ENCODE measurements at regions not wholly inside any gene's neighbourhood (a gene's known extent, or its start where the extent isn't known, plus 50 kb on each side); places are given as distances from the start of the nearest gene placed in this dataset.

DNA sequence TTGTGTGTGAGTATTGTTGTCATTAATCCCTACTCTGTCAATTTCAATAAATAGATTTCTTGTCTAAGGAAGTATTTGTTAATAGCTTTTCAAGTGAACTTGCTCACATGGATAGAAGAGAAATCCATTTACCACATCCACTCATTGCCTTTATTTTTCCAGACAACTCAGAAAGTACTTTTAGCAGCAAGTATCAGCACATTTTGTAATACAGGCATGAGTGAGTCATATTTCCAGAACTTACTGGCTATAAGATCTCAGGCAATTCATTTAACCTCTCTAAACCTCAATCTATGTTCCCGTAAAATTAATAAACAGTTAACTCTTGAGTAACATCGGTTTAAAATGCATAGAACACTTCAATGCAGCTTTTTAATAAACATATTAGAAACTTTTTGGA is 317.9 kb upstream of the PCDH7 start:
- TF ChIP-seq, protein P1, sequence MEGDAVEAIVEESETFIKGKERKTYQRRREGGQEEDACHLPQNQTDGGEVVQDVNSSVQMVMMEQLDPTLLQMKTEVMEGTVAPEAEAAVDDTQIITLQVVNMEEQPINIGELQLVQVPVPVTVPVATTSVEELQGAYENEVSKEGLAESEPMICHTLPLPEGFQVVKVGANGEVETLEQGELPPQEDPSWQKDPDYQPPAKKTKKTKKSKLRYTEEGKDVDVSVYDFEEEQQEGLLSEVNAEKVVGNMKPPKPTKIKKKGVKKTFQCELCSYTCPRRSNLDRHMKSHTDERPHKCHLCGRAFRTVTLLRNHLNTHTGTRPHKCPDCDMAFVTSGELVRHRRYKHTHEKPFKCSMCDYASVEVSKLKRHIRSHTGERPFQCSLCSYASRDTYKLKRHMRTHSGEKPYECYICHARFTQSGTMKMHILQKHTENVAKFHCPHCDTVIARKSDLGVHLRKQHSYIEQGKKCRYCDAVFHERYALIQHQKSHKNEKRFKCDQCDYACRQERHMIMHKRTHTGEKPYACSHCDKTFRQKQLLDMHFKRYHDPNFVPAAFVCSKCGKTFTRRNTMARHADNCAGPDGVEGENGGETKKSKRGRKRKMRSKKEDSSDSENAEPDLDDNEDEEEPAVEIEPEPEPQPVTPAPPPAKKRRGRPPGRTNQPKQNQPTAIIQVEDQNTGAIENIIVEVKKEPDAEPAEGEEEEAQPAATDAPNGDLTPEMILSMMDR (conservative IDR thresholded peaks at IDR 0.05; ENCODE audit: low read depth, low read length) = no peak
- no peak overlapping the region for H3K4me3 ChIP-seq (ENCODE audit: low read depth, low read length)
- no peak for DNase-seq (ENCODE audit: low read depth)

DNA sequence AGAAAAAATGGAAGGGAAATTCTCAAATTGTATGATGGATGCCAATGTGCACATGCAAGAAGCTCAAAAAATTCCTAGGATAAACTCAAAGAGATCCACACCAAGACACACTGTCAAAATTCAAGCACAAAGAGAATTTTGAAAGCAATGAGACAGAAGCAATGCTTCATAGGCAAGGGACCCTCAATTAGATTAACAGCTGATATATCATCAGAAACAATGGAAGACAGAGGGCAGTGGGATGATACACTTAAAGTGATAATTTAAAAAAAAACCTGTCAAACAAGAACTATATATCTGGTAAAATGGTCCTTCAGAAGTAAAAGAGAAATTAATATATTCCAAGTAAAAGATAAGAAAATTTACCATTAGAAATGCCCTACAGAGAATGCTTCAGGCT is 306.3 kb upstream of the PCDH7 start:
- DNase-seq (ENCODE audit: low read depth) = no peak
- TF ChIP-seq, protein P1 (conservative IDR thresholded peaks at IDR 0.05; ENCODE audit: low read depth, low read length) = no peak
- no peak overlapping the region for H3K4me3 ChIP-seq (ENCODE audit: low read depth, low read length)

DNA sequence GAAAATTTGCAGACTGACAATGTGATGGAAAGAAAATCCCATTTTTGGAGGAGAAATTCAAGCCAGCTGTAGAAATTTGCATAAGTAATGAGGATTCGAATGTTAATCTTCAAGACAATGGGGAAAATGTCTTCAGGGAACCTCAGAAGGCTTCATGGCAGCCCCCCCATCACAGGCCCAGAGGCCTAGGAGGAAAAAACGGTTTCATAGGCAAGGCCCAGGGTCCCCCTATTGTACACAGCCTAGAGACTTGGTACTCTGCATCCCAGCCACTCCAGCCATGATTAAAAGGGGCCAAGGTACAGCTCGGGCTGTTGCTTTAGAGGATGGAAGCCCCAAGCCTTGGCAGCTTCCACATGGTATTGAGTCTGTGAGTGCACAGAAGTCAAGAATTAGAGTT is 303.6 kb upstream of the PCDH7 start:
- H3K4me3 ChIP-seq (ENCODE audit: low read depth, low read length) = no peak overlapping the region
- TF ChIP-seq, protein P1 (conservative IDR thresholded peaks at IDR 0.05; ENCODE audit: low read depth, low read length) = no peak

DNA sequence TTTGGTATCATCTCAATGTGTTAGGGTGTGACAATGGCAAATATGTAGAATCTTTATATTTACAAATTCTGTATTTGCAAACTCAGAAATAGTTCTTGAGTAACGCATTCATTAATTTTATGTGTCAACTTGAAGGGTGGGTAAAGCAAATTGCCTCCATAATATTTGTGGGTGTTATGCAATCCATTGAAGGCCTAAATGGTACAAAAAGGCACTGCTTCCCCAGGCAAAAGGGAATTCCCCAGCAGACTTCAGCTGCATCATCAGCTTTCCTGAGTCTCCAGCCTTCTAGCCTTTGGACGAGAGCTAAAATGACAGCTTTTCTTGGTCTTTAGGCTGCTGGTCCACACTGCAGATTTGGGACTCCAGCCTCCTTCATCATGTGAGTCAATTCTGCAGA is 292.2 kb upstream of the PCDH7 start:
- no peak for DNase-seq (ENCODE audit: low read depth)
- TF ChIP-seq, protein P1 (conservative IDR thresholded peaks at IDR 0.05; ENCODE audit: low read depth, low read length) = no peak
- no peak overlapping the region for H3K4me3 ChIP-seq (ENCODE audit: low read depth, low read length)

More for the DNA sequence above, 303.6 kb upstream of the PCDH7 start:
- no peak for DNase-seq (ENCODE audit: low read depth)

DNA sequence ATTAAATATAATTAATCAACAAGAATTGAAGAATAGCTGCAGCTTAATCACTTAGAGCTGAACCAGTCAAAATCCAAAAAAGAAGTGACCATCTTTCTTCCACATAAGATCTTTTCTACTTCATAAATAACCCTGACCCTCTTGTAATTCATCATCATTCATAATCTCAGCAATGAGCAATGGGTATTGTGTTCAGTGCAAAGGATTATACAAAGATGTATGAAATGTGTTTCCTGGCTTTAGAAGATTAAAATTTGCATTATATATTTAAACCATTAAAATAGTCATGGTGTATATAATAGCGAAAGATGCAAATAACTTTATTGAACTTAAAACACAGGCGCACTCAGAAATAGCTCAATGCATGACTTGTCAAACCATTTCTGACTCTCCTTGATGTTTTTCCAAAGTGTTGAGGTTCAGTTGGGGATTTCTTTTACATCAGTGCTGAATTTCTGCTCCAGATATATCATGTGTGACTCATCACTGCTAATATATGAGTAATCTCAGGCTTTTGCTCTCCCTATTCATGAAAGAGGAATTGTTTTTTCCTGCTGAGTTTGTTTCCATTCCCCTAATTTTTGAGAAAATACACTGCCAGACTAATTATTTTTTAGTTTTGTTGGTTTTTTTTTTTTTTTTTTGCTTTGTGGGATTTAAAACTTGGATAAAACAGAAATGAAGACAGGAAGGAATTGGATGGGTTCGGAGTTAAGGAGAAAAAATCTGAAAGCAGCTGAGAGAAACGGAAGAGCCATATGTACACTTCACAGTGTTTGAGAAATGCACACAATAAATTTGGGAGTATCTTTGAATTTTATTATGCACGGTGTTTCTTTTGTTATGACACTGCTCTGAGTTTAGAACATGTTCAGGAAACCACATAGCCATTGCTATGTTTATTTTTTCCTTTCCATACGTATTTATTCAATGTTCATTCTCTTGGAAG is 290.1 kb upstream of the PCDH7 start:
- no peak for DNase-seq (ENCODE audit: low read depth)
- TF ChIP-seq, protein P1 (conservative IDR thresholded peaks at IDR 0.05; ENCODE audit: low read depth, low read length) = no peak
- H3K4me3 ChIP-seq (ENCODE audit: low read depth, low read length) = no peak overlapping the region

DNA sequence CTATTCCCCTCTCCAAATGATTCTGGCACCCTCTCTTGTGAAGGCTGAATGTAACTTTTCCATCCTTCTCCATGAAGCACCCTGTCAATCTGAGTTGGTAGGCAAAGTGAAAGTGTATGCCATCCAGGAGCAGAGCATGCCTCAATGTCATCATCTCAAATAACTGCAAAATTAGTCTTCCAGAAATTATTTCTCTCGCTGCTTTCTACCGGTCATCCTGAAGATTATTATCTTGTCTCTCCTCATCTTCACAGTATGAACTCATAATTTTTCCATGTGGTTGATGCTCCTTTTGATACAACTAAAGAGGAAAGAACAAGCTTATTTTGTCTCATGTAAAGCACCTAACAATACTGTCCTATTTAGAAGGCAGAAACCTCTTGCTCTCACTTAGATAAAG is 285.5 kb upstream of the PCDH7 start:
- no peak for DNase-seq (ENCODE audit: low read depth)
- TF ChIP-seq, protein P1 (conservative IDR thresholded peaks at IDR 0.05; ENCODE audit: low read depth, low read length) = no peak
- H3K4me3 ChIP-seq (ENCODE audit: low read depth, low read length) = no peak overlapping the region

DNA sequence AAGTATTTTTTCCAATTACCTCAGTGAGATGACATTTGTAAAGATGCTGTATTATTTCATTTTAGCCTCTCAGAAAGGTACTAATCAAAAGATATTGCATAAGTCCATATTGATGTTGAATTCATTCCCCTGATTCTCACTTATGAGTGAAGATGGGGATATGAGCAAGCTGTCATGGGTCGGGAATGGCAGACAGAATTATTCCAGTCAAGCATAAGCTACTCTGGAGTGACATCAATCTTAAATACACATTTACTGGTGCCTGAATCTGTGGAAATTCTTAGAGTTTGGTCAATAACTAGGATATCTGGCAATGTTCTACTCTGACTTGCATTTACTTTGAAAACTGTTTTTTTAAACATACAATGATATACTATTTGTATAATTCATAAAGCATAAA is 283.8 kb upstream of the PCDH7 start:
- TF ChIP-seq, protein P1 (conservative IDR thresholded peaks at IDR 0.05; ENCODE audit: low read depth, low read length) = no peak
- H3K4me3 ChIP-seq (ENCODE audit: low read depth, low read length) = no peak overlapping the region
- DNase-seq (ENCODE audit: low read depth) = no peak
